ENCODE measurements at regions not wholly inside any gene's neighbourhood (a gene's known extent, or its start where the extent isn't known, plus 50 kb on each side); places are given as distances from the start of the nearest gene placed in this dataset.
"Not testable (repeated sequence)": the region's sequence is repeated elsewhere in the genome, so short reads cannot be mapped to it uniquely, and the experiment has no call there.

DNA sequence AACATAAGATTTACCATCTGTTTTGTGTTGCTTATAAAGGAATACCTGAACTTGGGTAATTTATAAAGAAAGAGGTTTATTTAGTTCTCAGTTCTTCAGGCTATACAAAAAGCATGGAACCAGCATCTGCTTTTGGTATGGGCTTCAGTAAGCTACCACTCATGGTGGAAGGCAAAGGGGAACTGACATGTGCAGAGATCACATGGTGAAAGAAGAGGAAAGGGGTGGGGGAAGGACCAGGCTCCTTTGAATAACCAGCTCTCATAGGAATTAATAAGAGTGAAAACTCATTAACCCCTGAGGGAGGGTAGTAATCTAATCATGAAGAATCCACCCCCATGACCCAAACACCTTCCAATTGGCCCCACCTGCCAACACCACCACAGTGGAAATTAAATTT lies 89.5 kb upstream of the TMEM170B start:
- Histone ChIP-seq H3K9me3 (peaks cover 0 to 4% of the 10 kb centered on the region in 2 donors), H3K4me1 (no peaks in the 10 kb centered on the region), H3K27ac (no peak overlapping the region), H3K36me3 (no peaks in the 10 kb centered on the region), H3K27me3 (no peaks in the 10 kb centered on the region), H3K4me3 (no peak overlapping the region)
- TF ChIP-seq, protein P1, sequence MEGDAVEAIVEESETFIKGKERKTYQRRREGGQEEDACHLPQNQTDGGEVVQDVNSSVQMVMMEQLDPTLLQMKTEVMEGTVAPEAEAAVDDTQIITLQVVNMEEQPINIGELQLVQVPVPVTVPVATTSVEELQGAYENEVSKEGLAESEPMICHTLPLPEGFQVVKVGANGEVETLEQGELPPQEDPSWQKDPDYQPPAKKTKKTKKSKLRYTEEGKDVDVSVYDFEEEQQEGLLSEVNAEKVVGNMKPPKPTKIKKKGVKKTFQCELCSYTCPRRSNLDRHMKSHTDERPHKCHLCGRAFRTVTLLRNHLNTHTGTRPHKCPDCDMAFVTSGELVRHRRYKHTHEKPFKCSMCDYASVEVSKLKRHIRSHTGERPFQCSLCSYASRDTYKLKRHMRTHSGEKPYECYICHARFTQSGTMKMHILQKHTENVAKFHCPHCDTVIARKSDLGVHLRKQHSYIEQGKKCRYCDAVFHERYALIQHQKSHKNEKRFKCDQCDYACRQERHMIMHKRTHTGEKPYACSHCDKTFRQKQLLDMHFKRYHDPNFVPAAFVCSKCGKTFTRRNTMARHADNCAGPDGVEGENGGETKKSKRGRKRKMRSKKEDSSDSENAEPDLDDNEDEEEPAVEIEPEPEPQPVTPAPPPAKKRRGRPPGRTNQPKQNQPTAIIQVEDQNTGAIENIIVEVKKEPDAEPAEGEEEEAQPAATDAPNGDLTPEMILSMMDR (IDR thresholded peaks at IDR 0.05) = no peak
- no peak for DNase-seq (ENCODE audit: low spot score)

DNA sequence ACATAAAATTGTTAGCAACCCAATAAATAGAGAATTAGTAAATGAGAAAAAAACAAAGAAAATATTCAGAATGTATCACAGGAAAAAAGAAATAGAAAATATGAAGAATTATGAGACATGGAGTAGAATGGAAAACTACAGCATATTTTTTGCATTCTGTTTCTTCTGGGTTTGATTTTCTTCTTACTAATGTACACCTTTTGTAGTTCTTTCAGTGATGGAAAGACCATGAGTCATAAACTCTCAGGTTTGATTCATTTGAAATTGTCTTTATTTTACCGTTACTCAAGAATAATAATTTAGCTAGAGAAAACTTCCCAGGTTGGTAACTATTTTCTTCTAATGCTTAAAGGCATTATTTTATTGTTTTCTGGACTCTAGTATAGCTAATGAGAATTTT lies 90.3 kb upstream of the TMEM170B start:
- Histone ChIP-seq H3K9me3 (peaks cover 0 to 4% of the 10 kb centered on the region in 2 donors), H3K4me1 (no peaks in the 10 kb centered on the region), H3K27ac (no peak overlapping the region), H3K36me3 (no peaks in the 10 kb centered on the region), H3K4me3 (no peak overlapping the region), H3K27me3 (no peaks in the 10 kb centered on the region)
- TF ChIP-seq, protein P1 (IDR thresholded peaks at IDR 0.05) = no peak
- no peak for DNase-seq (ENCODE audit: low spot score)

DNA sequence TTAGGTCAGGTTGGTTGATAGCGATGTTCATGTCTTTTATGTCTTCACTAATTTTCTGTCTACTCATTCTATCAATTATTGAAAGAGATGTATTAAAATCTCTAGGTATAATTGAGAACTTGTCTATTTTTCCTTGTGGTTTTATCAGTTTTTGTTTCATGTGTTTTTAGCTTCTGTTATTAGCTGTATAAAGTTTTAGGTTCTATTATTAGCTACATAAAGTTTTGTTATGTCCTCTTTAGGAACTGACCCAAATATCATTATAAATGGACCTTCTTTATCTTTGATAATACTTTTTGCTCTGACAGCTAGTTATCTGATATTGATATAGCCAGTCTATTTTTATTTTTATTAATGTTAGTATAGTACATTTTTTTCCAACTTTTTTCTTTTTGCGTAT lies 92.4 kb upstream of the TMEM170B start:
- H3K4me3 ChIP-seq = no peak overlapping the region
- TF ChIP-seq, protein P1 (IDR thresholded peaks at IDR 0.05) = no peak
- no peaks in the 10 kb centered on the region for H3K27me3 ChIP-seq
- peaks cover 0 to 4% of the 10 kb centered on the region in 2 donors for H3K9me3 ChIP-seq
- H3K36me3 ChIP-seq = no peaks in the 10 kb centered on the region
- H3K4me1 ChIP-seq = no peaks in the 10 kb centered on the region
- no peak for DNase-seq (ENCODE audit: low spot score)
- H3K27ac ChIP-seq = no peak overlapping the region

DNA sequence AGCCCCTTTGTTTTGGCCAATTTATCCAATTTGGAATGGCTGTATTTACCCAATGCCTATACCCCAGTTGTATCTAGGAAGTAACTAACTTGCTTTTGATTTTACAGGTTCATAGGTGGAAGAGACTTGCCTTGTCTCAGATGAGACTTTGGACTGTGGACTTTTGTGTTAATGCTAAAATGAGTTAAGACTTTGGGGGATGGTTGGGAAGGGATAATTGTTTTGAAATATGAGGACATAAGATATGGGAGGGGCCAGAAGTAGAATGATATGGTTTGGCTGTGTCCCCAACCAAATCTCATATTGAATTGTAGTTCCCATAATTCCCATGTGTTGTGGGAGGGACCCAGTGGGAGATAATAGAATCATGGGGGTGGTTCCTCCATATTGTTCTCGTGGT lies 94.4 kb upstream of the TMEM170B start:
- H3K4me3 ChIP-seq; H3K27ac ChIP-seq; H3K4me1 ChIP-seq; H3K27me3 ChIP-seq; DNase-seq (ENCODE audit: low spot score); H3K9me3 ChIP-seq; H3K36me3 ChIP-seq: not testable (repeated sequence)

DNA sequence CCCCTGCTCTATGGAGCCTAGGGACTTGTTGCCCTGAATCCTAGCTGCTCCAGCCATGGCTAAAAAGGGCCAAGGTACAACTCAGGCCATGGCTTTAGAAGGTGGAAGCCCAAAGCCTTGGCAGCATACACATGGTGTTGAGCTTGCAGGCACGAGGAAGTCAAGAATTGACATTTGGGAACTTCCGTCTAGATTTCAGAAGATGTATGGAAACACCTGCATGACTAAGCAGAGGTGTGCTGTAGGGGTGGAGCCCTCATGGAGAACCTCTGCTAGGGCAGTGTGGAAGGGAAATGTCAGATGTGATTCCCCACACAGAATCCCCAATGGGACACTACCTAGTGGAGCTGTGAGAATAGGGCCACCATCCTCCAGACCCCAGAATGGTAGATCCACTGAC lies 95.1 kb upstream of the TMEM170B start:
- peaks cover 0 to 6% of the 10 kb centered on the region in 2 donors for H3K4me1 ChIP-seq
- no peaks in the 10 kb centered on the region for H3K36me3 ChIP-seq
- H3K4me3 ChIP-seq = no peak overlapping the region
- no peak for DNase-seq (ENCODE audit: low spot score)
- H3K27ac ChIP-seq = no peak overlapping the region
- peaks cover 0 to 4% of the 10 kb centered on the region in 2 donors for H3K9me3 ChIP-seq
- no peaks in the 10 kb centered on the region for H3K27me3 ChIP-seq
- TF ChIP-seq, protein P1 (IDR thresholded peaks at IDR 0.05) = no peak

DNA sequence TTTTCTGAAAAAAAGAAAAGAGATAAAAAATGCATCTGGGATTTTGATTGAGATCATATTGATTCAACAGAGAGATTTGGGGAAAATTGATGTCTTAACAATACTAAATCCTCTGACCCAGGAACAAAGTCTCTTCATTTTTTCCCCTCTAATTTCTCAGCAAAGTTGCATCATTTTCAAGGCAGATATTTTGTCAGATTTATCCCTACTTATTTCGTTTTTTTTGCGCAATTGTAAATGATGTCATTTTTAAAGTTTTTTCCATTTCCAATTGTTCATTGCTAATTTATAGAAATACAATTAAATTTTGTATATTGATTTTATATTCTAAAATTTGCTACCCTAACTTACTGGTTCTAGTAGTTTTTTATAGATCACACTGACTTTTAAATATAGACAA lies 97.7 kb upstream of the TMEM170B start:
- H3K9me3 ChIP-seq = no peaks in the 10 kb centered on the region
- H3K27me3 ChIP-seq = no peaks in the 10 kb centered on the region
- H3K36me3 ChIP-seq = no peaks in the 10 kb centered on the region
- DNase-seq (ENCODE audit: low spot score) = no peak
- H3K27ac ChIP-seq = peak overlapping the region in 1 of 2 donors; percentile 3
- H3K4me1 ChIP-seq = peaks cover 0 to 10% of the 10 kb centered on the region in 2 donors
- no peak overlapping the region for H3K4me3 ChIP-seq
- TF ChIP-seq, protein P1 (IDR thresholded peaks at IDR 0.05) = no peak

All from right atrium auricular region (tissue), 2 donors.